ENCODE measurements at regions not wholly inside any gene's neighbourhood (a gene's known extent, or its start where the extent isn't known, plus 50 kb on each side); places are given as distances from the start of the nearest gene placed in this dataset.

DNA sequence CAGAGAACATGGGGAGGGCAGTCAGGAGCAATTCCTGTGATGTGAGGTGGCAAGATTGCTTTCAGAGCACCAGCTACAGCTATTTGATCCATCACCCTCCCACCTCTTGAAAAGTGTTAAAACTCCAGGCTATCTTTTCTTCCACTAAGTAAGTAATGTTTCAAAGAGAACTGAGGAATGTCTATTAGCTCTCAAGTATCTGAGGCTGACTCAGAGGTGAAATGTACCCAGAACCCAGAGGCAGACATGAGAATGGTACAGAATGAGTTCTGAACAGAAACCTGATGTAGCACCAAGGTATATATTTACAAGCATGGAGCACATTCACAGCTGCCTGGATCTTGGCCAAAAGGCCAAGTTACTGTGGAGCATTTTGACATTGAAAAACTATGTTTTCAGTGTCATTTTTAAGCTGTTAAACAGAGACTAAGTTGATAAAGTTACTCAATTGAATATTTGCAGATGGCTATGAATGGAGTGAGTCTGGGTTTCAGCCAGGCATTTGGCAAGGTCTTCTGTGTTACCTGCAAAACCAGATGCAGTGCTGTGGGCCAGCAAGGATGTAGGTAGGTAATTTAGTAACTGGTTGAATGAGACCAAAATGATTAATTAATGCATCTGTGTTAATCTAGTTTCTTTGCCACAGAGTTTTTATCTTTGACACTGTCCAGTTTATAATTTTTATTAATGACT, 227.7 kb upstream of the CD96 start:
- Histone ChIP-seq H3K9me2 (replicated peaks; ENCODE audit: low read depth, low read length) (no peaks in the 10 kb centered on the region), H3K27me3 (ENCODE audit: insufficient read depth, low read length, poor library complexity, severe bottlenecking) (no peaks in the 10 kb centered on the region), H3K4me1 (ENCODE audit: insufficient read depth, low read length, poor library complexity, severe bottlenecking) (peaks cover 67% of the 10 kb centered on the region), H3F3A (ENCODE audit: low read depth) (peaks cover 25% of the 10 kb centered on the region), H3K4me3 (ENCODE audit: low read length, poor library complexity, severe bottlenecking) (no peak overlapping the region), H3K79me2 (ENCODE audit: insufficient read depth, low read length) (no peaks in the 10 kb centered on the region), H3K9me3 (ENCODE audit: insufficient read depth, low read depth, low read length) (no peaks in the 10 kb centered on the region), H3K9ac (ENCODE audit: low read depth, low read length, poor library complexity, severe bottlenecking) (peak overlapping the region; percentile 41), H3K4me2 (ENCODE audit: low read depth, low read length, poor library complexity, severe bottlenecking) (peak overlapping the region; percentile 38), H4K20me1 (ENCODE audit: insufficient read depth, low read length, poor library complexity, severe bottlenecking) (no peaks in the 10 kb centered on the region), H2AFZ (ENCODE audit: low read length) (peak overlapping the region; percentile 23), H3K36me3 (ENCODE audit: insufficient read depth, low read length) (no peaks in the 10 kb centered on the region)
- TF ChIP-seq EZH2phosphoT487 (IDR thresholded peaks at IDR 0.05; ENCODE audit: borderline replicate concordance) = no peak
- TF ChIP-seq CTCF (conservative IDR thresholded peaks at IDR 0.05; ENCODE audit: low read length) = no peak

DNA sequence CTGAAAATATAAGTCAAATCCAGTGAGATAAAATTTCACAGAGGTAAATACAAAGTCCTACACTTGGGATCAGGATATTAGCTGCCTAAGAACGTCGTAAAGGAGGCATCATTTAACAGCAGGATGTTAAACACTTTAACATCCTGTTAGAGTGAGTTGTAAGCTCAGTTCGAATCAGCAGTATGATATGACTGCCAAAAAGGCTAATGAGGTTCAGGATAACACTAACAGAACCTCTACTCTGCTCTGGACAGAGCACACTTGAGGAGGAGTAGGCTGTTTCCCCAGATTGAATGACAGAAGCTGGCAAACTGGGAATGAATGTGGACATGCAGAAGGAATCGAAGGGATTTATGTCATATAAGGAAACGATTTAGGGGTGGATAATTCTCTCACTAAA, 227.1 kb upstream of the CD96 start:
- Histone ChIP-seq H2AFZ (ENCODE audit: low read length) (peak overlapping the region; percentile 56; the same call in 1 of the 2 replicates), H3K9me3 (ENCODE audit: insufficient read depth, low read depth, low read length) (no peaks in the 10 kb centered on the region), H3K36me3 (ENCODE audit: insufficient read depth, low read length) (no peaks in the 10 kb centered on the region), H3K4me3 (ENCODE audit: low read length, poor library complexity, severe bottlenecking) (no peak overlapping the region), H3K27me3 (ENCODE audit: insufficient read depth, low read length, poor library complexity, severe bottlenecking) (no peaks in the 10 kb centered on the region), H3F3A (ENCODE audit: low read depth) (peaks cover 25% of the 10 kb centered on the region), H4K20me1 (ENCODE audit: insufficient read depth, low read length, poor library complexity, severe bottlenecking) (no peaks in the 10 kb centered on the region), H3K4me2 (ENCODE audit: low read depth, low read length, poor library complexity, severe bottlenecking) (peak overlapping the region; percentile 38), H3K9me2 (replicated peaks; ENCODE audit: low read depth, low read length) (no peaks in the 10 kb centered on the region), H3K4me1 (ENCODE audit: insufficient read depth, low read length, poor library complexity, severe bottlenecking) (peaks cover 68% of the 10 kb centered on the region), H3K79me2 (ENCODE audit: insufficient read depth, low read length) (no peaks in the 10 kb centered on the region), H3K9ac (ENCODE audit: low read depth, low read length, poor library complexity, severe bottlenecking) (peak overlapping the region; percentile 41)
- no peak for TF ChIP-seq CTCF (conservative IDR thresholded peaks at IDR 0.05; ENCODE audit: low read length)
- no peak for TF ChIP-seq EZH2phosphoT487 (IDR thresholded peaks at IDR 0.05; ENCODE audit: borderline replicate concordance)

DNA sequence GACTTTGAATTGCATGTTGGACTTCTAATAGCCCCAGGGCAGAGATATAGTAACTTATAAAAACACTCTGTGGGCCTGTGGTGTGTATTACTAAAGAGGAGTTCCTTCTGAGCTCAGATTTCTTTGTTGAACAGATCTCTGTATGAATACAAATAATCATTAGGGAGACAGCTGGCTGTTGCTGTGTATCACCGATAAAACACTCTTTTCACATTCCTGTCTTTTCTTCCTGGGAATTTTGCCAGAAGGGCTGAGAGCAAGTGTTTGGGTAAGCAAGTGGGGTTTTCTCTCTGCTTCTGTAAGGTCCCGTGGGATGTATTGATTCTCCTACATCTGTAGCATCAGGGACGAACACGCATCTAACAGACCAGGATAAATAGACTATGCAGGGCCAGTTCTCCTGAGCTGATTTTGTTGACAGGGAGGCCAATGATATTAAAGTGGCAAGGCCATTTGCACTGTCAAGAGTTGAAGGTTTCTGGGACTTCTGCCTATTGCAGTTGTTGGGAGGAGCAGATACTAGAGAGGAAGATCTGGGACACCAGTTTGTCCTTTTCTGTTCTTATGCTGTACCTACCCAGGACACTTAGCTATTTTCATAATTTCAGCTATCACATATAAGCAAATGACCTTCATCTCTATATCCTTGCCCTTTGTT, 225.9 kb upstream of the CD96 start:
- H3K9me2 ChIP-seq (replicated peaks; ENCODE audit: low read depth, low read length) = no peaks in the 10 kb centered on the region
- H3K9me3 ChIP-seq (ENCODE audit: insufficient read depth, low read depth, low read length) = no peaks in the 10 kb centered on the region
- H4K20me1 ChIP-seq (ENCODE audit: insufficient read depth, low read length, poor library complexity, severe bottlenecking) = no peaks in the 10 kb centered on the region
- H3K4me2 ChIP-seq (ENCODE audit: low read depth, low read length, poor library complexity, severe bottlenecking) = no peak overlapping the region
- H3K9ac ChIP-seq (ENCODE audit: low read depth, low read length, poor library complexity, severe bottlenecking) = no peak overlapping the region
- H3K79me2 ChIP-seq (ENCODE audit: insufficient read depth, low read length) = no peaks in the 10 kb centered on the region
- H3K36me3 ChIP-seq (ENCODE audit: insufficient read depth, low read length) = no peaks in the 10 kb centered on the region
- no peak overlapping the region for H3K4me3 ChIP-seq (ENCODE audit: low read length, poor library complexity, severe bottlenecking)
- TF ChIP-seq CTCF (conservative IDR thresholded peaks at IDR 0.05; ENCODE audit: low read length) = no peak
- no peak for TF ChIP-seq EZH2phosphoT487 (IDR thresholded peaks at IDR 0.05; ENCODE audit: borderline replicate concordance)
- no peaks in the 10 kb centered on the region for H3K27me3 ChIP-seq (ENCODE audit: insufficient read depth, low read length, poor library complexity, severe bottlenecking)
- peaks cover 18% of the 10 kb centered on the region for H3F3A ChIP-seq (ENCODE audit: low read depth)
- H3K4me1 ChIP-seq (ENCODE audit: insufficient read depth, low read length, poor library complexity, severe bottlenecking) = peaks cover 67% of the 10 kb centered on the region
- no peak overlapping the region for H2AFZ ChIP-seq (ENCODE audit: low read length)

Data from Loucy (cell line).